Fibroblast of the aortic adventitia (primary cell): ENCODE measurements at regions not wholly inside any gene's neighbourhood (a gene's known extent, or its start where the extent isn't known, plus 50 kb on each side); places are given as distances from the start of the nearest gene placed in this dataset.

Experiments used
- DNase-seq: peaks from one replicate; pipeline ENCODE4 v3.0.0-alpha.2; 2010; ENCODE audit warnings: low read depth
- H3K4me3 ChIP-seq: 2 replicates; pipeline ENCODE4 v1.5.1; 2011; ENCODE audit warnings: low read depth, mild to moderate bottlenecking, control low read depth, low read length, moderate library complexity
- CTCF ChIP-seq: IDR thresholded peaks from 2 replicates; pipeline ENCODE4 v1.5.1; 2011; ENCODE audit warnings: mild to moderate bottlenecking, low read length, control low read depth, inconsistent platforms; ENCODE audit not compliant: insufficient read depth

DNA sequence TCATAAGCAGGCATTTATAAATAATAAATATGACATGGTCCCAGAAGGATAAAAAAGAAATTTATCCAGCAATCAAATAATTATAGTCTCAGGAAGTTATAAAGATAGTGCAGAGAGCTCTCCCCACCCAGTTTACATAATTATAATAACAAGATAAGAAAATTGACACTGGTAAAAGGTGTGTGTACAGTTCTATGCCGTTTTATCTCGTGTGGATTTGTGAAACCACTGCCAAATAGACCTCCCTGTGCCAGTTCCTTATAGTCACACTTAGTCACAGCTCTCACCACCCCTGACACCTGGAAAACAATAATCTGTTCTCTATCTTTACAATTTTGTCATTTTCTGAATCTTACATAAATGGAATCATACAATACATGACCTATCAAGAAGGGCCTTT, 320.1 kb downstream of the KBTBD8 start:
- no peak for TF ChIP-seq CTCF
- DNase-seq = no peak
- H3K4me3 ChIP-seq = no peak overlapping the region

DNA sequence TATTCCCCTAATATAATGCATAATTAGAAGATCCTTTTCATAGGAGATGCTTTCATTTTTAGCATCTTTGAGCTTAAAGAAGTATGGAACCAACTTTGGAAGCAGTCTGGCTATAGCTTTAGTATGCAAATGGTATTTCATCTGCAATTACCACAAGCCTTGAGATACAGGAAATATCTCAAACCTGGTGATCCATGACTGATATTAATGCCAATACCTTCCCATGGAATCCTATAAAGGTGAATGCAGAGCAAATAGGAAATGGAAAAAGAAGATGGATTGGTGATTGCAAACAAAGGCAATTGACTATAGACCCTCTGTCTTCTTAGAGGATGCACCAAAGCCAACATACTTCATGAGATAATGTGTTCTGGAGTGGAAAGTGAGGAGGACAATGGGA, 326.4 kb downstream of the KBTBD8 start:
- H3K4me3 ChIP-seq = no peak overlapping the region
- TF ChIP-seq CTCF = no peak
- no peak for DNase-seq
